K562 (cell line): ENCODE measurements at regions not wholly inside any gene's neighbourhood (a gene's known extent, or its start where the extent isn't known, plus 50 kb on each side); places are given as distances from the start of the nearest gene placed in this dataset.
A peak's percentile ranks its signal among the peaks of the same experiment; 100 is the strongest.

Experiments
- ATAC-seq: fragments of 200-7000 bp; cut with Tn5 transposase; 3 replicates; pipeline ENCODE4 v1.9.1; 2020; ENCODE audit warnings: moderate library complexity
- BruUV-seq: library from RNA; stranded (reverse); fragments of 400-500 nt; replicated peaks from 2 replicates; lab custom pipeline; 2021; lab: Mats Ljungman, UMichigan
- CTCF ChIA-PET: fragments of 300-600 bp; formaldehyde crosslinking; extraction: SDS; loops from one replicate; lab custom pipeline; 2021; ENCODE audit warnings: low intra/inter-chr PET ratio; lab: Yijun Ruan, JAX
- POLR2A ChIA-PET: fragments of 300-600, 350-650 bp; sonication (Branson Sonifier 250); formaldehyde crosslinking; extraction: SDS; loops from one replicate; lab custom pipeline; 2021; ENCODE audit warnings: antibody characterized with exemption, inconsistent platforms; lab: Yijun Ruan, JAX
- DNase-seq, 4 experiments: peaks; one replicate each; pipeline versions ENCODE4 v3.0.0 to v3.0.0-alpha.2; 2011 to 2018; ENCODE audit warnings: low spot score in 3 of 4, mixed read lengths in 3 of 4; ENCODE audit errors: extremely low read depth in 1 of 4
- FAIRE-seq: peaks from 2 replicates; lab custom pipeline; 2011; peaks lifted over from hg19 to GRCh38; lab: Jason Lieb, UNC
- H2AFZ ChIP-seq: 2 replicates; pipeline ENCODE4 v1.6.0; 2011; ENCODE audit warnings: low read depth, low read length, control low read depth, inconsistent platforms
- H3K27ac ChIP-seq: fragments of 200-600 bp; 3 replicates; pipeline ENCODE4 v1.8.0; 2011; ENCODE audit warnings: low read depth, mild to moderate bottlenecking, control low read depth, inconsistent platforms, low read length, moderate library complexity, mixed read lengths; ENCODE audit errors: extremely low read depth
- H3K27me3 ChIP-seq, 2 experiments: fragments of 300-600 bp in 1 of 2; 2 replicates in 1 of 2; 3 replicates in 1 of 2; pipeline versions ENCODE4 v1.6.0 to v1.8.0; 2011; ENCODE audit warnings: inconsistent platforms in 2 of 2, low read length in 2 of 2, mild to moderate bottlenecking in 1 of 2, mixed read lengths in 1 of 2, moderate library complexity in 1 of 2; ENCODE audit not compliant: control insufficient read depth in 2 of 2, insufficient read depth in 2 of 2
- H3K36me3 ChIP-seq: fragments of 300-600 bp; 3 replicates; pipeline ENCODE4 v1.8.0; 2011; ENCODE audit warnings: mild to moderate bottlenecking, low read length, inconsistent platforms; ENCODE audit not compliant: control insufficient read depth, insufficient read depth
- H3K4me1 ChIP-seq, 2 experiments: fragments of 200-600 bp in 1 of 2; replicated peaks in 1 of 2; 2 replicates in 1 of 2; 3 replicates in 1 of 2; pipeline versions ENCODE4 v1.5.1 to v1.8.0; 2011; ENCODE audit warnings: inconsistent platforms in 2 of 2, low read length in 2 of 2, mild to moderate bottlenecking in 1 of 2, mixed read lengths in 1 of 2, moderate library complexity in 1 of 2; ENCODE audit not compliant: control insufficient read depth in 2 of 2, insufficient read depth in 2 of 2
- H3K4me2 ChIP-seq: 2 replicates; pipeline ENCODE4 v1.6.1; 2011; ENCODE audit warnings: low read length, control low read depth, inconsistent platforms, mixed read lengths; ENCODE audit not compliant: insufficient read depth
- H3K4me3 ChIP-seq: fragments of 200-600 bp; sonication (generic), shearing (Covaris generic); 2 replicates; pipeline ENCODE4 v1.5.1; 2016; ENCODE audit warnings: control low read depth, inconsistent platforms
- H3K79me2 ChIP-seq: fragments of 200-600 bp; 3 replicates; pipeline ENCODE4 v1.8.0; 2011; ENCODE audit warnings: low read length, inconsistent platforms; ENCODE audit not compliant: control insufficient read depth, insufficient read depth
- H3K9ac ChIP-seq, 2 experiments: 2 replicates each; pipeline versions ENCODE4 v1.6.0 to v1.6.1; 2011; ENCODE audit warnings: low read depth in 2 of 2, low read length in 2 of 2, control low read depth in 1 of 2, inconsistent platforms in 1 of 2, mild to moderate bottlenecking in 1 of 2, mixed read lengths in 1 of 2; ENCODE audit not compliant: insufficient read depth in 1 of 2
- H3K9me1 ChIP-seq: one replicate; pipeline ENCODE4 v1.6.0; 2011; ENCODE audit warnings: inconsistent platforms, mild to moderate bottlenecking, low read length, moderate library complexity; ENCODE audit not compliant: control insufficient read depth, insufficient read depth
- H3K9me3 ChIP-seq: replicated peaks from 2 replicates; pipeline ENCODE4 v1.5.1; 2011; ENCODE audit warnings: low read depth, low read length, inconsistent platforms; ENCODE audit not compliant: control insufficient read depth, insufficient read depth
- H4K20me1 ChIP-seq: replicated peaks from 2 replicates; pipeline ENCODE4 v1.6.1; 2011; ENCODE audit warnings: low read length, inconsistent platforms, mixed read lengths; ENCODE audit not compliant: control insufficient read depth, insufficient read depth
- CC2D1A ChIP-seq: fragments of 450-650 bp; IDR thresholded peaks from 2 replicates; pipeline ENCODE4 v1.6.1; 2017; ENCODE audit warnings: mild to moderate bottlenecking
- HMGXB4 ChIP-seq: sonication (generic); formaldehyde crosslinking; IDR thresholded peaks from 2 replicates; pipeline ENCODE4 v1.8.1; 2023; ENCODE audit warnings: mild to moderate bottlenecking, missing genetic modification reagents
- MCM3 ChIP-seq: fragments of 450-650 bp; IDR thresholded peaks from 2 replicates; pipeline ENCODE4 v1.6.1; 2016
- NRF1 ChIP-seq, 2 experiments: fragments of 450-650 bp; IDR thresholded peaks in 1 of 2; conservative IDR thresholded peaks in 1 of 2; 2 replicates each; pipeline ENCODE4 v1.6.1; 2014; ENCODE audit warnings: mild to moderate bottlenecking in 2 of 2
- SRSF3 ChIP-seq: fragments of 200-400 bp; formaldehyde crosslinking; IDR thresholded peaks from 2 replicates; pipeline ENCODE4 v1.6.1; 2016; ENCODE audit warnings: mild to moderate bottlenecking, low read length, moderate library complexity; ENCODE audit not compliant: insufficient read depth
- ZC3H11A ChIP-seq: IDR thresholded peaks from 2 replicates; pipeline ENCODE4 v1.6.1; 2012; ENCODE audit warnings: low read depth, low read length, improper control_type of control experiment
- ZNF695 ChIP-seq: fragments of 450-650 bp; formaldehyde crosslinking; IDR thresholded peaks from 2 replicates; pipeline ENCODE4 v1.4.0; 2020; ENCODE audit warnings: mild to moderate bottlenecking, moderate library complexity
- WGBS: fragments of 100-300 bp; shearing (Covaris generic); methylation state at CpG from one replicate; pipeline ENCODE4 v1.1.6; 2016; ENCODE audit warnings: low coverage, mixed read lengths; ENCODE audit not compliant: insufficient coverage; ENCODE audit errors: missing lambda C conversion rate; 5-methylcytosine and 5-hydroxymethylcytosine counted together
- in situ Hi-C: fragments of 300-500 bp; cut with MboI; formaldehyde crosslinking; loops from 4 replicates; pipeline ENCODE4 v1.15.0; 2018; ENCODE audit warnings: inconsistent platforms, mixed read lengths
- intact Hi-C: fragments of 100-400 bp; cut with micrococcal nuclease; formaldehyde crosslinking; loops from 2 replicates; pipeline ENCODE4 v1.14.2; 2022
- TF ChIP-seq, protein P1 (sequence below): fragments of 450-650 bp; conservative IDR thresholded peaks from 2 replicates; pipeline ENCODE4 v1.6.1; 2016; ENCODE audit warnings: missing genetic modification characterization, low read depth, mild to moderate bottlenecking, control low read depth, missing compliant biosample characterization

DNA sequence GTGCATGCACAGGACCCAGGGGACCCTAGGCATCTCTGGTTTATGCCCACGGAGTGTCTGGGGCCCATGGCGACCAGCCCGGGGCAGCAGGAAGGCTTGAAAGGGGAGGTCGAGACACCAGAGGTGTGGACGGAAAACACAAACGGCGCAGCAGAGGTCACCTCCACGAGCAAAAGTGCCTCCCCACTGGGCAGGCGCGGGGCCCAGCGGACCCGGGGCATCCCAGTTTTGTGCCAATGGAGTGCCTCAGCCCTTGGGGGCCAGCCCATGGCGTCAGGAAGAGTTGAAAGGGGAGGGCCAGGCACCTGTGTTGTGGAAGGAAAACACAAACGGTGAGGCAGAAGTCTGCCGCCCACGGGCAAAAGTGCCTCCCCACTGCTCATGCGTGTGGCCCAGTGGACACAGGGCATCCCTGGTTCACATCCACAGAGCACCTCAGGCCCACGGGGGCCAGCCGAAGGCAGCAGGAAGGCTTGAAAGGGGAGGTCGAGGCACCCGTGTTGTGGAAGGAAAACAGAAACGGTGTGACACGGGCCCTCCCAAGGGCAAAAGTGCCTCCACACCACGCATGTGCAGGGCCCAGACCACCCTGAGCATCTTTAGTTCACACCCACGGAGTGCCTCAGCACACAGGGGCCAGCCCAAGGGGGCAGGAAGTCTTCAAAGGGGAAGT lies 378.8 kb downstream of the ALG10 start:
- peaks cover 0 to 44% of the 10 kb centered on the region in 2 experiments; a peak in 2 of 5 replicates for H3K27me3 ChIP-seq
- no peaks in the 10 kb centered on the region for H3K79me2 ChIP-seq
- no peaks in the 10 kb centered on the region for H3K36me3 ChIP-seq
- FAIRE-seq (no peak), ATAC-seq (no peak)
- H2AFZ ChIP-seq, result no peak overlapping the region
- in situ Hi-C loops, result no loop called here
- H3K9me1 ChIP-seq, result no peaks in the 10 kb centered on the region
- CTCF ChIA-PET, result no interaction called here
- POLR2A ChIA-PET, result no interaction called here
- no peak overlapping the region for H3K4me2 ChIP-seq
- no peak overlapping the region for H3K4me3 ChIP-seq
- no peaks in the 10 kb centered on the region for H4K20me1 ChIP-seq
- H3K4me1 ChIP-seq, result no peaks in the 10 kb centered on the region
- TF ChIP-seq NRF1 (conservative IDR thresholded peaks at IDR 0.05 in 1 of 2, IDR thresholded peaks at IDR 0.05 in 1 of 2) (0 out of 4 replicates have a peak, but pooled peaks of 1 of the 2 experiments have one; percentile 24), ZC3H11A (no peak), CC2D1A (no peak)
- TF ChIP-seq, all 486 proteins: peak for 1
- no peaks in the 10 kb centered on the region for H3K9me3 ChIP-seq
- intact Hi-C loops, result no loop called here
- no TSS peak for BruUV-seq
- no peak overlapping the region for H3K9ac ChIP-seq
- WGBS, result 1% methylated on average over 24 of the region's 25 CpGs
- H3K27ac ChIP-seq, result no peak overlapping the region
- DNase-seq, result peak in 3 of 4 experiments; percentile 1

GRCh38 chr12:34401659-34402227 lies 379.4 kb downstream of the ALG10 start:
- Histone ChIP-seq H3K79me2 (no peaks in the 10 kb centered on the region), H3K27ac (no peak overlapping the region), H3K9ac (no peak overlapping the region), H2AFZ (no peak overlapping the region), H4K20me1 (no peaks in the 10 kb centered on the region), H3K9me1 (no peaks in the 10 kb centered on the region), H3K4me1 (no peaks in the 10 kb centered on the region), H3K4me3 (no peak overlapping the region), H3K4me2 (no peak overlapping the region), H3K9me3 (no peaks in the 10 kb centered on the region), H3K27me3 (peaks cover 0 to 38% of the 10 kb centered on the region in 2 experiments; a peak in 2 of 5 replicates), H3K36me3 (no peaks in the 10 kb centered on the region)
- in situ Hi-C loops, result no loop called here
- intact Hi-C loops, result no loop called here
- FAIRE-seq (no peak), ATAC-seq (no peak), DNase-seq (peak in 3 of 4 experiments; percentile 0 to 1 (median 1))
- no TSS peak for BruUV-seq
- WGBS, result 2% methylated on average over 23 of the region's 28 CpGs
- CTCF ChIA-PET, result no interaction called here
- POLR2A ChIA-PET, result no interaction called here
- TF ChIP-seq HMGXB4 (no peak), MCM3 (no peak), SRSF3 (no peak), ZNF695 (CRISPR knock-in tag) (no peak)
- TF ChIP-seq, protein P1, sequence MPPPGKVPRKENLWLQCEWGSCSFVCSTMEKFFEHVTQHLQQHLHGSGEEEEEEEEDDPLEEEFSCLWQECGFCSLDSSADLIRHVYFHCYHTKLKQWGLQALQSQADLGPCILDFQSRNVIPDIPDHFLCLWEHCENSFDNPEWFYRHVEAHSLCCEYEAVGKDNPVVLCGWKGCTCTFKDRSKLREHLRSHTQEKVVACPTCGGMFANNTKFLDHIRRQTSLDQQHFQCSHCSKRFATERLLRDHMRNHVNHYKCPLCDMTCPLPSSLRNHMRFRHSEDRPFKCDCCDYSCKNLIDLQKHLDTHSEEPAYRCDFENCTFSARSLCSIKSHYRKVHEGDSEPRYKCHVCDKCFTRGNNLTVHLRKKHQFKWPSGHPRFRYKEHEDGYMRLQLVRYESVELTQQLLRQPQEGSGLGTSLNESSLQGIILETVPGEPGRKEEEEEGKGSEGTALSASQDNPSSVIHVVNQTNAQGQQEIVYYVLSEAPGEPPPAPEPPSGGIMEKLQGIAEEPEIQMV (tag), result no peak
